OCI-LY7 (cell line): ENCODE measurements at regions not wholly inside any gene's neighbourhood (a gene's known extent, or its start where the extent isn't known, plus 50 kb on each side); places are given as distances from the start of the nearest gene placed in this dataset.

Experiments
- EZH2phosphoT487 ChIP-seq: fragments of 200-600 bp; sonication (generic); IDR thresholded peaks from 2 replicates; pipeline ENCODE4 v1.6.1; 2018; ENCODE audit warnings: low read depth, borderline replicate concordance, mild to moderate bottlenecking, mixed run types, antibody characterized with exemption, low read length, moderate library complexity, mixed read lengths
- TF ChIP-seq, protein P1 (sequence below): fragments of 200-600 bp; sonication (generic); conservative IDR thresholded peaks from 2 replicates; pipeline ENCODE4 v1.5.1; 2014; ENCODE audit warnings: mild to moderate bottlenecking, antibody characterized with exemption, low read length, moderate library complexity, mixed read lengths

DNA sequence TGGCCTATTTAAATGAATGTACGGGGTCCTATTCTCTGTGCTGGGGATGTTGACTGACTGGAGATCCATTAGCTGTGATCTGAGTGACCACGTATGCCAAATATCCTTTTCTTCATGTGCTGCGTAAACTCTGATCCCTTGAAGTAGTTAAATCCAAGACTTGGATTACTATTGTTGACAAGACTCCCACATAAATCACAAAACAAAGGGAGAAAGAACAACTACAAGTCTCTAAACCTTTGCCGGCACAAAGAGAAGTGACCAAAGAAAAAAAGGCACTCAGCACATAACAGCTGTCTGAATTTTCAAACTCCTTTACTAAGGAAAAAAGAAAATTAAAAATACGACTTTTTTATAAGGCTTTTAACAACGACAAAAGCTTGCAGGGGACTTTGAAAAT lies 559.9 kb upstream of the CDH8 start:
- TF ChIP-seq EZH2phosphoT487 = no peak
- TF ChIP-seq, protein P1, sequence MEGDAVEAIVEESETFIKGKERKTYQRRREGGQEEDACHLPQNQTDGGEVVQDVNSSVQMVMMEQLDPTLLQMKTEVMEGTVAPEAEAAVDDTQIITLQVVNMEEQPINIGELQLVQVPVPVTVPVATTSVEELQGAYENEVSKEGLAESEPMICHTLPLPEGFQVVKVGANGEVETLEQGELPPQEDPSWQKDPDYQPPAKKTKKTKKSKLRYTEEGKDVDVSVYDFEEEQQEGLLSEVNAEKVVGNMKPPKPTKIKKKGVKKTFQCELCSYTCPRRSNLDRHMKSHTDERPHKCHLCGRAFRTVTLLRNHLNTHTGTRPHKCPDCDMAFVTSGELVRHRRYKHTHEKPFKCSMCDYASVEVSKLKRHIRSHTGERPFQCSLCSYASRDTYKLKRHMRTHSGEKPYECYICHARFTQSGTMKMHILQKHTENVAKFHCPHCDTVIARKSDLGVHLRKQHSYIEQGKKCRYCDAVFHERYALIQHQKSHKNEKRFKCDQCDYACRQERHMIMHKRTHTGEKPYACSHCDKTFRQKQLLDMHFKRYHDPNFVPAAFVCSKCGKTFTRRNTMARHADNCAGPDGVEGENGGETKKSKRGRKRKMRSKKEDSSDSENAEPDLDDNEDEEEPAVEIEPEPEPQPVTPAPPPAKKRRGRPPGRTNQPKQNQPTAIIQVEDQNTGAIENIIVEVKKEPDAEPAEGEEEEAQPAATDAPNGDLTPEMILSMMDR = no peak
